ENCODE measurements at regions not wholly inside any gene's neighbourhood (a gene's known extent, or its start where the extent isn't known, plus 50 kb on each side); places are given as distances from the start of the nearest gene placed in this dataset.
"Not testable (repeated sequence)": the region's sequence is repeated elsewhere in the genome, so short reads cannot be mapped to it uniquely, and the experiment has no call there.

DNA sequence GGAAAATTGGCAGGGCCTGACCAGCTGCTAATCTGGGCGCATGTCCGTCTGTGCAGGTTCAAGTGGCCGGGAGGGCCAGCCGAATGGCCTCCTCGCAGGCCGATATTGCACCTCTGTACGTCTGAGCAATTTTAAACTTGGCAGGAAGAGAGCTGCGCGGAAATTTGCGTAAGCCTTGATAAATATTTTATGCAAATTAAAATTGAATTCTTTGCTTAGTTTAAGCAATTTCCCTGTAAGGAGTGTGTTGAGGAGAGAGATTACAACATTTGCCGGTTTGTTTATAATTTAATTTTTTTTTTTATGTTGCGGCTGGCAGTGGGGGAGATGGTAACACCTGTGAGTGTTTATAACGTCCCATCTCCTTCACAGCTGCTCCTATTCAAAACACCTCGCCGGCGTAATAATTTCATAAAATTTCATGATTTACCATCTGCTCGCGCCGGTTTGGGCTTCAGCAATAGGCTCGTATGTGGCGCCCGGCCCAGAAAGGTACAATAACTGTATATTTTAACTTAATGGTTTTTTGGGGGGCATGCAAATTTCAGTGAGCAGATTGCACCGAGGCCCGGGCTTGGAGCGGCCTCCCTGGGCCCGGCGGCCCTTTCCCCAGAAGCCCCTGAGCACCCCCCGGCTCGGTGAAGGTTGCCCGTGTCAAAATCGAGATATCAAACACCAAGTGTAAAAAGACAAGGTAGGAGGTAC is 269.4 kb upstream of the MVB12B start:
- DNase-seq (ENCODE audit: low read depth) = no peak

GRCh38 chr9:126058011-126058531 is 268.6 kb upstream of the MVB12B start:
- no peak for DNase-seq (ENCODE audit: low read depth)

GRCh38 chr9:126058591-126058990 is 268.0 kb upstream of the MVB12B start:
- DNase-seq (ENCODE audit: low read depth) = no peak

DNA sequence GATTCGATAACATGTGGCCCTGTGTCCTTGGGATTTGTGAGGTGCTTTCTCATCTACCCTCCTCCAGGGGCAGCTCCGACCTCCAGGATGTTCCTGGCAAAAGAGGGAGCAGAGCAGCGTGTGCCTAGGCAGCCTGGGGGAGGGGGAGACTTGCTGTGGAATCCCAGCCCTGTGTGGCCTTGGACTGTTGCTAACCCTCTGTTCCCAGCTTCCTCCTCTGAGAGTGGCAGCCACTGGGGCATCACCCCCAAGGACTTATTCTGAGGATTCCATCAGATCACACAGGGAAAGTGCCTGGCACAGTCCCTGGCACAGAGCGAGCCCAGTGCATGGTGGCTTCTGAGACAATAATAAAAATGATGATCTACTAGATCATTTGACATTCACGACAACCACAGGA is 265.1 kb upstream of the MVB12B start:
- DNase-seq (ENCODE audit: low read depth) = no peak

DNA sequence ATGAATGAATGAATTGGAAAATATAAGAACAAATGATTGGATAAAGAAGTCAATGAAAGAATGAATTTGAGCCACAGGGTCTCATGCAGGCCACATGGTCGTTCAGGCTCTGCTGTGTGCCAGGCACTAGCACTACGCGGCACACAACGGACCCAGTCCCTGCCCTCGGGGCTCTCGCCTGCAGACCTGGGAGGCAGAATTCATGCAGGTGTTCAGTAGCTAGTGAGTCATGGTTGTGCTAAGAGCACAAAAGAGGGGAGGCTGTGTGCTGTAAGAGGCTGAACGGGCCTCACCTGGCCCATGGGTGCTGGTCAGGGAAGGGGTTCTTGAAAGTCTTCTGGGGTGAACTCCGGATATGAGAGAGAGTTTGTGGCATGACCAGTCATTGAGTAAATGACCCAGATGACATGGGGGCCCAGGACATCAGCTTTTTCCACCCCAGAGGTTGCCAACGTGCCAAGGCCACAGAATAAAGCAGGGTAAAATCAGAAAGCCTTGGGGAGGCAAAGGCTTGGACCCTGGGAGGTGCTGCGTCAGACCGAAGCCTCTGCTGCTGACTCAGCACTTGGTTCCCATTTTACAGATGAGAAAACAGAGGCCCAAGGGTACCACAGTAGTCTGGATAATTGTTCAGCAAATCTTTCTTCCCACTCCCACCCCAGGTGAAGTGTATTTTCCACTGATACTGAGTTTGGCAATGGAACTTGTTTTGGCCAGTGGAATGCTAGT is 264.3 kb upstream of the MVB12B start:
- DNase-seq (ENCODE audit: low read depth) = no peak

DNA sequence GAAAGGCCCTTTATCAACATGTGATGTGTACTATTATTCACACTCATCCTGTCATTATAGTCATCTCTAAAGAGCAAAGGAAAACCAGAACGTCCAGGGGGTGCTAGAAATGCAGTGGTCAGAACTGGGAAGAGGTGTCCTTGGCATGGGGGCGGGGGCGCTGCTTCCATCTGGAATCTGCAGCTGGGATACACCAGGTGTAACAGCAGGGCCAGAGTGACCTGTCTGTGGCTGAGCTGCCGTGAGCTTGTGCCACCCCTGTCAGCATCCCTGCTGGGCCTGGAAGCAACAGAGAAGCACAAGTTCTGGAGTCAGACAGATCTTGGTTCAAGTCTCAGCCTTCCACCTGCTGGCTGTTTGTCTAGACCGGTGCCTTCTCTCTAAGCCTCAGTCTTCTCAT is 263.3 kb upstream of the MVB12B start:
- no peak for DNase-seq (ENCODE audit: low read depth)

GRCh38 chr9:126066131-126066530 is 260.5 kb upstream of the MVB12B start:
- no peak for DNase-seq (ENCODE audit: low read depth)

DNA sequence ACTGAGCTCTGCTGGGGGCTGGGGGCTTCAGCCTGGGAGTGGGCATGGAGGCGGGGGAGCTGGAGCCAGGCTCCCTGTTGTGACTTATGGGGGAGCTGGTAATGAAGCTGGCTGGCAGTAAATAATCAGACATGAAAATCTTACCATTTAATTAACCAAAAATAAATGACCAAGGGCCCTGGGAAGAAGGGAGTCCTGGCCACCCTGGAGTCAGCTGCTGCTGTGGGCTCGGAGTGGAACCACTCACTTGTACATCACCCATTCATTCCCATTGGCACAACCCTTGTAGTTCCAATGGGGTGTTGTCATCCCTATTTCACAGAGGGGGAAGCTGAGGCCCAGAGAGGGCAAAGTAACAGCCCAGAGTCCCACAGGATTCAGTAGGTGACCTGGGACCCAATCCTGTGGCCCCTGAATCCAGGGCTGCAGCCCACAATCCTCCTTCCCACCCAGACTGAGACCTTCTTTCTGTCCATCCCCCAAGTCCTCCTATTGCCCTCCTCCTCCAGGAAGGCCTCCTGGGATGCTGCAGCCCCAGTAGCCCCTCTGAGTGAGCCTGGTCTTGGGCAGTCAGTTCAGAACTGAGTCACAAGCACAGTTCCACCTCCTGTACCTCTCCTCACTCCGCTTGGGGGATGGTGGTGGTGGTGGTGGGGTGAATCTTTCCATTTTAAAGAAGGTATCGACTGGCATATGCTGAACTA is 259.4 kb upstream of the MVB12B start:
- no peak for DNase-seq (ENCODE audit: low read depth)

GRCh38 chr9:126068534-126069230 is 257.9 kb upstream of the MVB12B start:
- no peak for DNase-seq (ENCODE audit: low read depth)

DNA sequence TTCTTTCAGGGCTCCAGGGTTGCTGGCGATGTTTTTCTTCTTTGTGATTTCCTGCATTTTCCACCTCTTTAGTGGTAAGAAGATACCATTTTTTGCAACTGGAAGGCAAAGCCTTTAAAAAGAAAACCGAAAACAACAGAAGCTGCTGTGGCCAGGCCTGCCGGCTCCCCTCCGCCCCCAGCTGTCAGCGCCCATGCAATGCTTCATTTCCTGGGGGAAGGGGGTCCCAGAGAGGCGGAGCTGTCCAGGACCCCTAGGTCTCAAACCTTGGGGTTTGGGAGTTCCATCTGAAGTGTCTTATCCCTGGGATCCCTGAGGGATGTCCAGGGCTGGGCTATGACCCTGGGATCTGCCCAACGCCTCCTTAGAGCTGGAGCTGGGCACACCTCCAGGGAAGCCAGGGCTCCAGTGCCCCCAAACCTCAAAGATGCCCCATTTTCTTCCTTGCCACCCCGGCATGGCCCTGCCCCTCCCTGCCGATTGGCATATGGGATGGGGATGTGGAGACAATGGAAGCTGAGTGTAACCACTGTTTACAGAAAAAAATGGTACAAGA is 257.2 kb upstream of the MVB12B start:
- no peak for DNase-seq (ENCODE audit: low read depth)

DNA sequence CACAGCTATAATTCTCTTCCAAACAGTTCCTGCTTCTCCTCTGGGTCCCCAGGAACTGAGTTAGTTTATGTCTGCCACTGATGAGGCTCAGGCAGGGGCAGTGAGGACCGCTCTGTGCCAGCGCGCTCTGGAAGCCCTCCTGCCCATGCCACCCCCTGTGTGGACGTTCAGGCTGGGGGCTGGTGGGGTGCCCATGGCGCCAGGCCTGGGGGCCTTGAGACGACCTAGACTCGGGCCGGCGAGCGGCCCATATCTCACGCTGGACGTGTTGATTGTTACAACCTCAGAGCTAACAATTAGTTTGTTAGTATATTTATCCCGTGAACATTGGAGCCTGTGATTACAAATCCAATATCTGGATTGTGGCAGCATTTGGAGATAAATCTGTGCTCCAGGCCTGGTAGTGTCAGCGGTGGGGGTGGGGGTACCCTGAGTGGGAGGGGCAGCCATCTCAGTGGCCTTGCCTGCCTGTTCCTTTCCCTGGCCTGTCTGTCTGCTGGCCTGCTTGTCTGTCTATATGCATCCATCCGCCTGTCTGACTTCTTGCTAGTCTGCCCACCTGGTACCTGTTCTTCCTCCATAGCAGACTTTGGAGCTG is 256.5 kb upstream of the MVB12B start:
- no peak for DNase-seq (ENCODE audit: low read depth)

DNA sequence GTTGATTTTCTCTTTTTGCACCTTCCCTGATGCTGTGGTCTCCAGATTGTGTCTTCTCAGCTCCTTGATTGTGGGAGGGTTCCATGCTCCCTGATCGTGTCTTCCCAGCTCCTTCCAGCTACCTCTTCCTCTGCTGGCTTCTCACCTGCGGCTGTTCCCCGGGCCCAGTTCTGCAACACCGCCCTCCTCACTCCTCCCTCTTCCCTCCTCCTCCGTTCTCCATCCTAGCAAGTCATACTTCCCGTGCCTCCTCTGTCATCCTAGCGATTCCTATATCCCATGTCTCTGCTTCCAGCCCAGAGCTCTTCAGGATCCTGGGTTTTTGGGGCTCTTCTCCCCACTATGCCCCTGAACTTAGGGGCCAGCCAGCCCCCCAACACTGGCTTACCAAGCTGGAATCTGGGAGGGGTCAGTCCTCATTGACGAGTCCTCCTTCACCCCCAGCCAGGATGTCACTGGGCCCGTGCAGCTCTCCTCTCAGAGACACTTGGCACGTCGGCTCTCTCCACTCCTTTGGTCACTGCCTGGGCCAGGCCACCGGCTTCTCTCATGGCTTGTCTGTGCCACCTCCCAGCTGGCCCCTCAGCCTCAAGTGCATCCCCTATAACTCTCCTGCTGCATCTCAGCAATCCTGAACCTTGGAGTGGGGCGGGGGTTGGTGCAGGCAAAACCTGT is 255.4 kb upstream of the MVB12B start:
- no peak for DNase-seq (ENCODE audit: low read depth)

DNA sequence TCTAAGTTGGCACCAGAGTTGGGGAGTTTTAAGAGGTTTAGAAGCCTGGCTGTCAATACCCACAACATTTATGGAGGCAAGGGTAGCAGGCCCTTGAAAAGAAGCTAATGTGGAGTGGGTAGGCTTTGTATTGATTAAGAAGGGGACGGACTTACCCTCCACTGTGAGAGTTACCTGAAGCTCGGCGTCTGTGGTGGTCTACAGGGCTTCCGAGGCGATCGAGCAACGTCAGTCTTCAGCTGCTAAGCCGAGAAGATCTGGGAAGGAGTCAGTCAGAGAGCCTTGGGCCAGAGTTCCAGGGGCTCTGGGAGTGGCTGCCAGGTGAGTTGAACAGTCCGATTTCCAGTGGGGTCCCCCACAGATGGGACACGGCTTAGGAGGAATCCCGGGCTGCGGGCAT is 249.0 kb upstream of the MVB12B start:
- not testable (repeated sequence) for DNase-seq (ENCODE audit: low read depth)

DNA sequence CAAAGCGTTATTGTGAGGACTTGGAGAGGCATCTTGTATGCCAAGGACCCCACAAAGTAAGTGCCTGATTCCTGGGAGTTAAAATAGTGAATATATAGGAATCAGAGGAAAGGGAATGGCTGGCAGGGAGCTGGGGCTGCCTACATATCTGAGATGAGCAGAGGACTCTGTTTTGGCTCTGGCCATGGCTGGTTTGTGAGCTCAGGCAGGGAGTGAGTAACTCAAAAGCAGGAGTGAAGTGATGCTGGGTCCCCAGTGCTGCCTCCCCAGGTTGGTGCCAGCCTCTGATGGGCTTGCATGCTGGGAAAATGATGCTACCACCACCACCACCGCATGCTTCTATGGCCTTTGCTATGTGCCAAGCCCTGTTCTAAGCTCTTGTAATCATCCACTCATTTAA is 246.0 kb upstream of the MVB12B start:
- DNase-seq (ENCODE audit: low read depth) = no peak

DNA sequence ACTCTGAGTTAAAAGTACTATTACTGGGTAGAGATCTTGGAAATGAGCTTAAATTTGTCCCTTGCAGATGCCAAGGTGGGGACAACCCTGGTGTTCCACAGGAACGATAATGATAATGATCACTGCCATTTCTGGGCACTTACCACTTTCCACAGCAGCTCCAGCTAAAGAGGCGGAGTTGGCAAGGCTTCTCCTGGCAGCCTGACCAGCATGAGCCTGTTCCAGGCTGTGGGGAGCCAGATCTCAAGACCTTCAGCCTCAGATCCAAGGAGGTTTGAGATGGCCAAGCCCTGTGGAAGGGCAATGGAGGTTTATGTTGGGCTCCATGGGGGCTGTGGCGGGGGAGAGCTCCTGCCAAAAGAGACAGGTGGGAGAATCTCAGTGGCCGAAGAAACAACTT is 244.9 kb upstream of the MVB12B start:
- no peak for DNase-seq (ENCODE audit: low read depth)

- DNase-seq (ENCODE audit: low read depth) = no peak
Measured at GRCh38 chr9:126084008-126084407, 242.6 kb upstream of the MVB12B start.

- DNase-seq (ENCODE audit: low read depth) = no peak
Measured at GRCh38 chr9:126084696-126085095, 241.9 kb upstream of the MVB12B start.

- DNase-seq (ENCODE audit: low read depth) = no peak
Measured at GRCh38 chr9:126085170-126085569, 241.5 kb upstream of the MVB12B start.

DNA sequence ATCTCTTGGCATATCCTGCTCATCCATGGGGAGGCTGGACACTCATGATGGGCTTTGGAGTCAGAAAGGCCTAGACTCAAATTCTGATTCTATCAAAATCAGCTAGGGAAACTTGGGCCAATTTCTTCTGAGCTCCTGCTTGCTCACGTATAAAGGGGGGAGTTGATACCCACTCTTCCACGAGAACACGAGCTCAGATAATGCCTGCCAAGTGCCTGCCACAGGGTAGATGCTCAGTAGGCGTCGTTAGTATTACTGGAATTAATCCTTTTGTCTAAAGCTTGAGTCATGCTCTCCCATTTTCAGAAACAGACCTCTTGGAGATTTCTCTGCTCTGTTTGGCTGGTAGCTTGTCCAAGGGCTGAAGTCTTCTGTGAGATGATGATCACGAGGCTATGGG is 238.3 kb upstream of the MVB12B start:
- DNase-seq (ENCODE audit: low read depth) = no peak

GRCh38 chr9:126089789-126090188 is 236.8 kb upstream of the MVB12B start:
- no peak for DNase-seq (ENCODE audit: low read depth)

DNA sequence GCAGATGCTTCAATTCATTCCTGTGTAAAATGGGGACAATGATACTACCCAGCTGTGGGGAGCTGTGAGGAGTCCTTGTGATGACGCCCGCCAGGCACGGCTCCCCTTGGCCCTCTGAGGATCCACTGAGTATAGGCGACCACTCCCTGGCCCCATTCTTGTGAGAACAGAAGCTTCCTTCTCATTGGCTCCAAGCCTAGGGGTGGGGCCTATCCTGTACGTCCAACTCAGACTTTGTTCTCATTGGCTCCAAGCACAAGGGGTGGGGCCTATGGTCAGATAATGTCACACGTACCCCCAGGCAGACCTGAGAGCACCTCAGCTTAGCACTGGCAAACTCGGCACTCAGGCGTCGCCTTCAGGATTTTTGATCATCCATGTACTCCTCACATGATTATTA is 232.9 kb upstream of the MVB12B start:
- DNase-seq (ENCODE audit: low read depth) = no peak

All from stimulated activated CD4-positive, alpha-beta T cell treated with anti-CD3 and anti-CD28 coated beads, Interleukin-2, amount 100 ng/mL, for 4 hours (primary cell).